B cell (primary cell): ENCODE measurements at regions not wholly inside any gene's neighbourhood (a gene's known extent, or its start where the extent isn't known, plus 50 kb on each side); places are given as distances from the start of the nearest gene placed in this dataset.

Experiments used
- ATAC-seq: fragments of 200-7000 bp; cut with Tn5 transposase; one replicate; pipeline ENCODE4 v1.10.0; 2021; ENCODE audit warnings: low read depth, mild to moderate bottlenecking, moderate number of reproducible peaks, moderate library complexity
- CTCF ChIA-PET: fragments of 350-600 bp; sonication (Branson Sonifier 250); formaldehyde crosslinking; loops from one replicate; lab custom pipeline; 2021; ENCODE audit warnings: antibody characterized with exemption, inconsistent platforms; lab: Charles Lee
- POLR2A ChIA-PET: fragments of 350-600 bp; sonication (Branson Sonifier 250); formaldehyde crosslinking; loops from one replicate; lab custom pipeline; 2021; ENCODE audit warnings: antibody characterized with exemption; lab: Charles Lee
- DNase-seq: peaks from one replicate; pipeline ENCODE4 v3.0.0; 2013
- H2AFZ ChIP-seq: 2 replicates; pipeline ENCODE4 v1.6.1; 2012; ENCODE audit warnings: mild to moderate bottlenecking, low read depth, low read length; ENCODE audit not compliant: insufficient read depth, poor library complexity, severe bottlenecking
- H3K27ac ChIP-seq, 2 donors: 1 replicate in 1 of 2; 2 replicates in 1 of 2; pipeline ENCODE4 v1.5.1; 2012 to 2013; ENCODE audit warnings: low read length in 2 of 2, mild to moderate bottlenecking in 2 of 2, moderate library complexity in 1 of 2
- H3K27me3 ChIP-seq, 4 experiments: fragments of 200-600 bp in 1 of 4; sonication (generic) in 1 of 4; replicated peaks in 1 of 4; 1 replicate in 2 of 4; 2 replicates in 2 of 4; pipeline versions ENCODE4 v1.6.1 to v1.7.0; 2013 to 2016; ENCODE audit warnings: low read length in 3 of 4, mild to moderate bottlenecking in 2 of 4, mixed read lengths in 1 of 4, moderate library complexity in 1 of 4; ENCODE audit not compliant: insufficient read depth in 4 of 4, control insufficient read depth in 3 of 4; ENCODE audit errors: control extremely low read depth in 1 of 4
- H3K36me3 ChIP-seq, 2 experiments: replicated peaks in 1 of 2; 1 replicate in 1 of 2; 2 replicates in 1 of 2; pipeline versions ENCODE4 v1.6.1 to v1.7.1; 2013; ENCODE audit warnings: low read length in 1 of 2; ENCODE audit not compliant: insufficient read depth in 2 of 2, control insufficient read depth in 1 of 2; ENCODE audit errors: control extremely low read depth in 1 of 2, extremely low read depth in 1 of 2
- H3K4me1 ChIP-seq, 2 donors: fragments of 200-600 bp in 1 of 2; sonication (generic) in 1 of 2; 1 replicate in 1 of 2; 2 replicates in 1 of 2; pipeline versions ENCODE4 v1.5.1 to v1.6.1; 2013 to 2017; ENCODE audit warnings: low read length in 2 of 2; ENCODE audit not compliant: control insufficient read depth in 2 of 2, insufficient read depth in 2 of 2
- H3K4me2 ChIP-seq: replicated peaks from 2 replicates; pipeline ENCODE3; 2012; ENCODE audit warnings: mild to moderate bottlenecking, low read depth, low read length; ENCODE audit not compliant: poor library complexity, severe bottlenecking
- H3K4me3 ChIP-seq, 5 experiments: fragments of 200-600 bp in 1 of 5; sonication (generic) in 1 of 5; 1 replicate in 3 of 5; 2 replicates in 2 of 5; pipeline versions ENCODE4 v1.5.1 to v1.7.0; 2011 to 2016; ENCODE audit warnings: low read length in 4 of 5, mild to moderate bottlenecking in 4 of 5, low read depth in 2 of 5, control low read depth in 1 of 5, moderate library complexity in 1 of 5; ENCODE audit not compliant: insufficient read depth in 1 of 5; ENCODE audit errors: control extremely low read depth in 1 of 5, extremely low read depth in 1 of 5
- H3K79me2 ChIP-seq: fragments of 200-600 bp; sonication (generic); one replicate; pipeline ENCODE4 v1.6.0; 2016; ENCODE audit warnings: low read length; ENCODE audit not compliant: control insufficient read depth, insufficient read depth
- H3K9ac ChIP-seq: fragments of 200-600 bp; sonication (generic); 2 replicates; pipeline ENCODE4 v1.6.1; 2017; ENCODE audit warnings: mild to moderate bottlenecking, low read length, moderate library complexity
- H3K9me3 ChIP-seq, 3 donors: one replicate each; pipeline versions ENCODE4 v1.6.1 to v1.7.1; 2013; ENCODE audit warnings: low read length in 2 of 3; ENCODE audit not compliant: control insufficient read depth in 2 of 3, insufficient read depth in 1 of 3; ENCODE audit errors: control extremely low read depth in 1 of 3
- H4K20me1 ChIP-seq: 2 replicates; pipeline ENCODE4 v1.6.0; 2012; ENCODE audit warnings: mild to moderate bottlenecking, low read length; ENCODE audit not compliant: insufficient read depth, control insufficient read depth, poor library complexity, severe bottlenecking
- H3K27ac Mint-ChIP-seq: one replicate; pipeline ENCODE4 v1.8.0; 2021; ENCODE audit warnings: mixed read lengths
- H3K27me3 Mint-ChIP-seq: one replicate; pipeline ENCODE4 v1.8.0; 2021; ENCODE audit warnings: mixed read lengths
- H3K4me1 Mint-ChIP-seq: one replicate; pipeline ENCODE4 v1.8.0; 2021; ENCODE audit warnings: mixed read lengths
- H3K4me3 Mint-ChIP-seq: one replicate; pipeline ENCODE4 v1.8.0; 2021; ENCODE audit warnings: mixed read lengths
- H3K9me3 Mint-ChIP-seq: one replicate; pipeline ENCODE4 v1.8.0; 2022; ENCODE audit warnings: mixed read lengths; ENCODE audit not compliant: insufficient read depth
- CTCF ChIP-seq: fragments of 200-600 bp; IDR thresholded peaks from one replicate; pipeline ENCODE4 v1.8.0; 2022; ENCODE audit warnings: antibody characterized with exemption, mild to moderate bottlenecking
- EZH2 ChIP-seq: IDR thresholded peaks from 2 replicates; pipeline ENCODE4 v1.6.1; 2012; ENCODE audit warnings: borderline replicate concordance, low read depth, mild to moderate bottlenecking, moderate library complexity, low read length; ENCODE audit not compliant: insufficient read depth, poor library complexity, severe bottlenecking
- WGBS: methylation state at CpG from one replicate; pipeline ENCODE4 v1.1.5; 2013; ENCODE audit warnings: missing lambda C conversion rate; ENCODE audit not compliant: insufficient coverage; 5-methylcytosine and 5-hydroxymethylcytosine counted together
- intact Hi-C: fragments of 100-400 bp; cut with micrococcal nuclease; formaldehyde crosslinking; loops from one replicate; pipeline ENCODE4 v1.10.0; 2022

- Histone ChIP-seq H3K4me1 (no peaks in the 10 kb centered on the region), H3K36me3 (no peaks in the 10 kb centered on the region), H3K9me3 (peaks cover 0 to 8% (median 0%) of the 10 kb centered on the region in 3 donors), H4K20me1 (no peaks in the 10 kb centered on the region), H3K4me2 (no peak overlapping the region), H2AFZ (no peak overlapping the region), H3K79me2 (no peaks in the 10 kb centered on the region), H3K27me3 (no peaks in the 10 kb centered on the region), H3K27ac (no peak overlapping the region), H3K9ac (no peak overlapping the region), H3K4me3 (no peak overlapping the region)
- POLR2A ChIA-PET = no interaction called here
- no peak overlapping the region for H3K27ac Mint-ChIP-seq
- H3K4me3 Mint-ChIP-seq = no peak overlapping the region
- intact Hi-C loops = no loop called here
- H3K9me3 Mint-ChIP-seq = peaks cover 5% of the 10 kb centered on the region
- CTCF ChIA-PET = no interaction called here
- ATAC-seq (no peak), DNase-seq (no peak)
- H3K27me3 Mint-ChIP-seq = no peaks in the 10 kb centered on the region
- H3K4me1 Mint-ChIP-seq = no peaks in the 10 kb centered on the region
- TF ChIP-seq CTCF (no peak), EZH2 (no peak)
These were observed 533.9 kb downstream of the TLR4 start for GRCh38 chr9:118238139-118238538.

GRCh38 chr9:118252027-118252426 is 547.8 kb downstream of the TLR4 start:
- H3K4me2 ChIP-seq = no peak overlapping the region
- H3K36me3 ChIP-seq = no peaks in the 10 kb centered on the region
- intact Hi-C loops = no loop called here
- TF ChIP-seq CTCF (no peak), EZH2 (no peak)
- DNase-seq = no peak
- no peaks in the 10 kb centered on the region for H4K20me1 ChIP-seq
- H3K79me2 ChIP-seq = no peaks in the 10 kb centered on the region
- no CpG with 5 or more reads among the region's 2 CpGs for WGBS
- no peak overlapping the region for H3K4me3 ChIP-seq
- CTCF ChIA-PET = no interaction called here
- POLR2A ChIA-PET = no interaction called here
- peaks cover 0 to 1% (median 0%) of the 10 kb centered on the region in 3 donors for H3K9me3 ChIP-seq
- H3K27ac ChIP-seq = no peak overlapping the region
- no peak overlapping the region for H2AFZ ChIP-seq
- Mint-ChIP-seq H3K4me3 (no peak overlapping the region), H3K9me3 (peaks cover 9% of the 10 kb centered on the region), H3K4me1 (no peaks in the 10 kb centered on the region), H3K27me3 (no peaks in the 10 kb centered on the region), H3K27ac (no peak overlapping the region)
- H3K9ac ChIP-seq = no peak overlapping the region
- H3K4me1 ChIP-seq = no peaks in the 10 kb centered on the region
- ATAC-seq = no peak
- H3K27me3 ChIP-seq = no peaks in the 10 kb centered on the region
